H1 (cell line): ENCODE measurements at regions not wholly inside any gene's neighbourhood (a gene's known extent, or its start where the extent isn't known, plus 50 kb on each side); places are given as distances from the start of the nearest gene placed in this dataset.
A peak's percentile ranks its signal among the peaks of the same experiment; 100 is the strongest.

Experiments
- CTCF ChIA-PET: fragments of 300-600 bp; sonication (Branson Sonifier 250); formaldehyde crosslinking; loops from one replicate; lab custom pipeline; 2021; ENCODE audit not compliant: partially characterized antibody; lab: Charles Lee
- POLR2A ChIA-PET: fragments of 300-600 bp; sonication (Branson Sonifier 250); formaldehyde crosslinking; loops from one replicate; lab custom pipeline; 2021; ENCODE audit warnings: inconsistent platforms; ENCODE audit not compliant: partially characterized antibody; lab: Charles Lee
- DNase-seq, 2 experiments: peaks; one replicate each; pipeline versions ENCODE4 v3.0.0 to v3.0.0-alpha.2; 2010 to 2022; ENCODE audit warnings: low spot score in 2 of 2, low read depth in 1 of 2, mixed read lengths in 1 of 2
- FAIRE-seq: peaks from 2 replicates; lab custom pipeline; 2011; peaks lifted over from hg19 to GRCh38; lab: Jason Lieb, UNC
- H2AFZ ChIP-seq: 2 replicates; pipeline ENCODE4 v1.8.1; 2012; ENCODE audit warnings: low read length, inconsistent platforms
- H2AK5ac ChIP-seq: 2 replicates; pipeline ENCODE4 v1.6.1; 2013; ENCODE audit warnings: low read depth, low read length
- H2BK120ac ChIP-seq: replicated peaks from 2 replicates; pipeline ENCODE3; 2013; ENCODE audit warnings: low read depth, low read length, inconsistent platforms
- H2BK12ac ChIP-seq: 2 replicates; pipeline ENCODE4 v1.6.1; 2013; ENCODE audit warnings: low read depth, low read length
- H2BK15ac ChIP-seq: 2 replicates; pipeline ENCODE4 v1.6.1; 2013; ENCODE audit warnings: low read length
- H2BK20ac ChIP-seq: 2 replicates; pipeline ENCODE4 v1.6.1; 2013; ENCODE audit warnings: low read length
- H2BK5ac ChIP-seq: 2 replicates; pipeline ENCODE4 v1.6.1; 2013; ENCODE audit warnings: low read depth, low read length
- H3K14ac ChIP-seq: 2 replicates; pipeline ENCODE4 v1.6.1; 2013; ENCODE audit warnings: inconsistent platforms; ENCODE audit not compliant: insufficient read length
- H3K18ac ChIP-seq: 2 replicates; pipeline ENCODE4 v1.6.1; 2013; ENCODE audit warnings: low read length; ENCODE audit errors: extremely low read depth
- H3K23ac ChIP-seq: 2 replicates; pipeline ENCODE4 v1.6.1; 2013; ENCODE audit warnings: inconsistent platforms; ENCODE audit not compliant: insufficient read length
- H3K23me2 ChIP-seq: 2 replicates; pipeline ENCODE4 v1.6.1; 2013; ENCODE audit warnings: low read depth, low read length
- H3K27ac ChIP-seq: 2 replicates; pipeline ENCODE4 v1.6.1; 2011; ENCODE audit warnings: low read depth, low read length, inconsistent platforms
- H3K27me3 ChIP-seq, 4 experiments: replicated peaks in 1 of 4; 1 replicate in 1 of 4; 2 replicates in 3 of 4; pipeline versions ENCODE4 v1.6.1 to v1.8.1; 2011 to 2013; ENCODE audit warnings: low read length in 3 of 4, mild to moderate bottlenecking in 3 of 4, inconsistent platforms in 2 of 4, mixed read lengths in 2 of 4, moderate library complexity in 1 of 4; ENCODE audit not compliant: control insufficient read depth in 3 of 4, insufficient read depth in 3 of 4; ENCODE audit errors: extremely low read depth in 1 of 4
- H3K36me3 ChIP-seq, 4 experiments: 2 replicates each; pipeline versions ENCODE4 v1.6.1 to v1.8.1; 2011 to 2013; ENCODE audit warnings: mild to moderate bottlenecking in 4 of 4, low read length in 3 of 4, moderate library complexity in 2 of 4, control low read depth in 1 of 4, inconsistent platforms in 1 of 4; ENCODE audit not compliant: insufficient read depth in 4 of 4, control insufficient read depth in 2 of 4
- H3K4ac ChIP-seq: replicated peaks from 2 replicates; pipeline ENCODE3; 2013; ENCODE audit warnings: low read length, low read depth, mixed read lengths, inconsistent platforms; ENCODE audit not compliant: insufficient read length
- H3K4me1 ChIP-seq, 4 experiments: replicated peaks in 1 of 4; 1 replicate in 1 of 4; 2 replicates in 3 of 4; pipeline versions ENCODE4 v1.6.1 to v1.8.1; 2011 to 2013; ENCODE audit warnings: low read length in 3 of 4, inconsistent platforms in 2 of 4, mixed read lengths in 1 of 4; ENCODE audit not compliant: insufficient read depth in 4 of 4, control insufficient read depth in 3 of 4
- H3K4me2 ChIP-seq, 2 experiments: 2 replicates each; pipeline versions ENCODE4 v1.6.1 to v1.8.1; 2011 to 2013; ENCODE audit warnings: low read depth in 2 of 2, low read length in 2 of 2, control low read depth in 1 of 2, inconsistent platforms in 1 of 2, mild to moderate bottlenecking in 1 of 2; ENCODE audit not compliant: insufficient read depth in 1 of 2
- H3K4me3 ChIP-seq, 4 experiments: fragments of 200-600, 300-600 bp in 1 of 4; sonication (generic), shearing (Covaris generic), sonication (Bioruptor Twin) in 1 of 4; 2 replicates each; pipeline versions ENCODE4 v1.5.1 to v1.8.1; 2011 to 2016; ENCODE audit warnings: low read length in 4 of 4, low read depth in 3 of 4, control low read depth in 2 of 4, inconsistent platforms in 2 of 4, mild to moderate bottlenecking in 2 of 4, mixed read lengths in 1 of 4, moderate library complexity in 1 of 4; ENCODE audit not compliant: insufficient read depth in 2 of 4; ENCODE audit errors: extremely low read depth in 1 of 4
- H3K56ac ChIP-seq: replicated peaks from 2 replicates; pipeline ENCODE3; 2013; ENCODE audit warnings: low read depth, mild to moderate bottlenecking, mixed read lengths, low read length, inconsistent platforms; ENCODE audit not compliant: insufficient read length
- H3K79me1 ChIP-seq: 2 replicates; pipeline ENCODE4 v1.6.1; 2013; ENCODE audit warnings: low read depth, low read length, control low read depth
- H3K79me2 ChIP-seq, 2 experiments: 2 replicates each; pipeline versions ENCODE4 v1.6.1 to v1.8.1; 2012 to 2013; ENCODE audit warnings: low read length in 2 of 2, mild to moderate bottlenecking in 2 of 2, inconsistent platforms in 1 of 2; ENCODE audit not compliant: insufficient read depth in 2 of 2, control insufficient read depth in 1 of 2
- H3K9ac ChIP-seq, 4 experiments: replicated peaks in 1 of 4; 1 replicate in 1 of 4; 2 replicates in 3 of 4; pipeline versions ENCODE4 v1.6.1 to v1.8.1; 2011 to 2013; ENCODE audit warnings: low read depth in 3 of 4, low read length in 3 of 4, control low read depth in 2 of 4, mild to moderate bottlenecking in 2 of 4, moderate library complexity in 2 of 4, inconsistent platforms in 1 of 4; ENCODE audit errors: extremely low read depth in 1 of 4
- H3K9me3 ChIP-seq, 2 experiments: 2 replicates each; pipeline versions ENCODE4 v1.6.1 to v1.8.1; 2012 to 2013; ENCODE audit warnings: mild to moderate bottlenecking in 2 of 2, moderate library complexity in 2 of 2, control low read depth in 1 of 2, inconsistent platforms in 1 of 2, low read depth in 1 of 2, low read length in 1 of 2, mixed read lengths in 1 of 2; ENCODE audit not compliant: insufficient read depth in 2 of 2
- H4K20me1 ChIP-seq, 2 experiments: replicated peaks in 1 of 2; 2 replicates each; pipeline versions ENCODE3 to v1.8.1; 2011 to 2013; ENCODE audit warnings: inconsistent platforms in 2 of 2, low read length in 2 of 2, mild to moderate bottlenecking in 1 of 2; ENCODE audit not compliant: insufficient read depth in 2 of 2, control insufficient read depth in 1 of 2
- H4K5ac ChIP-seq: 2 replicates; pipeline ENCODE4 v1.6.1; 2013; ENCODE audit warnings: low read length, low read depth, mixed read lengths, inconsistent platforms; ENCODE audit not compliant: insufficient read length
- H4K8ac ChIP-seq: 2 replicates; pipeline ENCODE4 v1.8.0; 2013; ENCODE audit warnings: mild to moderate bottlenecking, moderate library complexity, low read length, inconsistent platforms; ENCODE audit not compliant: insufficient read depth; ENCODE audit errors: extremely low read depth
- H4K91ac ChIP-seq: replicated peaks from 2 replicates; pipeline ENCODE3; 2013; ENCODE audit warnings: low read length, mixed read lengths, inconsistent platforms; ENCODE audit not compliant: insufficient read length
- RNF2 ChIP-seq: fragments of 200-900, 300-1000 bp; sonication (generic); IDR thresholded peaks from 2 replicates; pipeline ENCODE4 v1.7.1; 2016; ENCODE audit warnings: borderline replicate concordance, low read depth, mild to moderate bottlenecking, antibody characterized with exemption, low read length; ENCODE audit not compliant: poor library complexity, severe bottlenecking; ENCODE audit errors: missing control alignments
- WGBS, 2 experiments: shearing (Covaris generic) in 1 of 2; methylation state at CpG; one replicate each; pipeline versions ENCODE4 v1.1.6 to v1.1.7; 2013 to 2015; ENCODE audit warnings: low lambda C conversion rate in 2 of 2, mixed read lengths in 2 of 2, inconsistent platforms in 1 of 2, low coverage in 1 of 2, missing lambda C conversion rate in 1 of 2; ENCODE audit not compliant: insufficient replicate concordance in 2 of 2, insufficient coverage in 1 of 2, insufficient read length in 1 of 2; ENCODE audit errors: extremely low coverage in 1 of 2, missing lambda C conversion rate in 1 of 2; 5-methylcytosine and 5-hydroxymethylcytosine counted together

DNA sequence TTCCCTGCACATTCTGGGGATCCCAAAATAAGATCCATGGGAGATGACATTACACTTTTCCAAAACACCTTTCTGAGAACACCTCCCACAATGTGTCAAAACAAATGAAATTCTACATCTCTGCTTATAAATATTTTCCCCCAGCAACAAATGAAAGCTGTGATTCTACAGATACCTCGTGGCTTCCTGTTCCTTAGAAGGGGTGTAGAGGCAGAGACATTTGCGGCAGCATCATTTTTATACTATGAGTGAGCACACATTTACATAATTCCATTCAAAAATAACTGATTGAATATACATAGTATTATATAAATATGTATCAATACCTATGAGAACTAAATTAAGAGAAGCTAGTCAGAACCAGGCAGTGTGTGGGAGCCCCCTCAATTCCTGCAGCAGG lies 213.9 kb upstream of the JARID2 start:
- Histone ChIP-seq H2AK5ac (no peak overlapping the region), H3K18ac (no peak overlapping the region; the same call in 1 of the 2 replicates), H3K14ac (no peak overlapping the region), H2AFZ (no peak overlapping the region), H2BK120ac (no peak overlapping the region), H4K8ac (no peak overlapping the region), H3K4me1 (peaks cover 0 to 6% (median 3%) of the 10 kb centered on the region in 4 experiments; a peak in 4 of 7 replicates), H2BK15ac (no peak overlapping the region), H2BK20ac (peak overlapping the region; percentile 84; the same call in 1 of the 2 replicates), H3K27ac (no peak overlapping the region), H4K91ac (no peak overlapping the region), H3K9me3 (no peaks in the 10 kb centered on the region), H3K4ac (no peak overlapping the region), H2BK5ac (no peak overlapping the region), H4K5ac (no peak overlapping the region), H3K79me2 (no peaks in the 10 kb centered on the region), H3K9ac (no peak overlapping the region), H3K23ac (no peak overlapping the region), H4K20me1 (no peaks in the 10 kb centered on the region), H3K36me3 (no peaks in the 10 kb centered on the region), H3K79me1 (no peaks in the 10 kb centered on the region), H3K23me2 (no peaks in the 10 kb centered on the region; the same call in 1 of the 2 replicates), H3K4me2 (no peak overlapping the region), H3K27me3 (no peaks in the 10 kb centered on the region), H2BK12ac (no peak overlapping the region), H3K56ac (no peak overlapping the region), H3K4me3 (no peak overlapping the region)
- TF ChIP-seq RNF2, result no peak
- FAIRE-seq, result no peak
- POLR2A ChIA-PET, result no interaction called here
- no peak for DNase-seq
- WGBS, 2 experiments, result 84% methylated on average over 2 of the region's 2 CpGs; no CpG with 5 or more reads in 1 of the 2 experiments
- CTCF ChIA-PET, result no interaction called here
